ENCODE measurements at regions not wholly inside any gene's neighbourhood (a gene's known extent, or its start where the extent isn't known, plus 50 kb on each side); places are given as distances from the start of the nearest gene placed in this dataset.
A peak's percentile ranks its signal among the peaks of the same experiment; 100 is the strongest.

- TF ChIP-seq ARID4B (CRISPR knock-in tag; IDR thresholded peaks at IDR 0.05) (no peak), TOE1 (IDR thresholded peaks at IDR 0.05; ENCODE audit: borderline replicate concordance) (no peak), TOE1 (CRISPR knock-in tag; IDR thresholded peaks at IDR 0.05; ENCODE audit: borderline replicate concordance, low read depth) (no peak), MTA3 (IDR thresholded peaks at IDR 0.05; ENCODE audit: borderline replicate concordance) (no peak), SNIP1 (IDR thresholded peaks at IDR 0.05; ENCODE audit: low read depth) (no peak), TRIM28 (IDR thresholded peaks at IDR 0.05) (no peak), HCFC1 (IDR thresholded peaks at IDR 0.05; ENCODE audit: low read depth, low read length) (no peak), DPF2 (IDR thresholded peaks at IDR 0.05) (peak; percentile 86), GMEB1 (CRISPR knock-in tag; IDR thresholded peaks at IDR 0.05) (no peak), SMC3 (conservative IDR thresholded peaks at IDR 0.05; ENCODE audit: insufficient read depth, low read depth, low read length) (no peak), ZNF316 (IDR thresholded peaks at IDR 0.05) (no peak), TEAD1 (CRISPR knock-in tag; IDR thresholded peaks at IDR 0.05) (0 out of 4 replicates have a peak, but pooled peaks of 1 of the 2 experiments have one; percentile 34), TGIF2 (CRISPR knock-in tag; IDR thresholded peaks at IDR 0.05) (no peak), HBP1 (CRISPR knock-in tag; IDR thresholded peaks at IDR 0.05) (0 out of 2 replicates have a peak, but pooled peaks have one; percentile 30), KLF6 (CRISPR knock-in tag; IDR thresholded peaks at IDR 0.05; ENCODE audit: borderline replicate concordance) (no peak), MAX (CRISPR knock-in tag; IDR thresholded peaks at IDR 0.05) (peak; percentile 65; the same call in 1 of the 2 replicates), POLR2AphosphoS5 (IDR thresholded peaks at IDR 0.05; ENCODE audit: control insufficient read depth, insufficient read depth, low read depth, low read length) (0 out of 2 replicates have a peak, but pooled peaks have one; percentile 26), ARID2 (IDR thresholded peaks at IDR 0.05) (no peak), U2AF1 (optimal IDR thresholded peaks at IDR 0.05; ENCODE audit: low read depth, low read length) (no peak), ARHGAP35 (IDR thresholded peaks at IDR 0.05; ENCODE audit: partially characterized antibody) (no peak), ZNF175 (CRISPR knock-in tag; IDR thresholded peaks at IDR 0.05; ENCODE audit: low read depth) (no peak), ZNF75A (CRISPR knock-in tag; IDR thresholded peaks at IDR 0.05) (no peak), PTBP1 (IDR thresholded peaks at IDR 0.05; ENCODE audit: low read depth, low read length) (no peak)
Measured at GRCh38 chr5:42982107-42982622, 58.0 kb downstream of the ANXA2R start (continued).

Data from K562 (cell line).